ENCODE measurements at regions not wholly inside any gene's neighbourhood (a gene's known extent, or its start where the extent isn't known, plus 50 kb on each side); places are given as distances from the start of the nearest gene placed in this dataset.
"Not testable (repeated sequence)": the region's sequence is repeated elsewhere in the genome, so short reads cannot be mapped to it uniquely, and the experiment has no call there.

GRCh38 chr2:67594522-67594921 lies 197.4 kb downstream of the ETAA1 start:
- not testable (repeated sequence) for TF ChIP-seq CTCF (IDR thresholded peaks at IDR 0.05; ENCODE audit: low read length); EZH2 (IDR thresholded peaks at IDR 0.05; ENCODE audit: borderline replicate concordance, low read length)

Data from OCI-LY1 (cell line).